DND-41 (cell line): ENCODE measurements at regions not wholly inside any gene's neighbourhood (a gene's known extent, or its start where the extent isn't known, plus 50 kb on each side); places are given as distances from the start of the nearest gene placed in this dataset.

Experiments used
- EZH2 ChIP-seq: IDR thresholded peaks from 3 replicates; pipeline ENCODE4 v1.6.1; 2012; ENCODE audit warnings: borderline replicate concordance, low read depth, mild to moderate bottlenecking, moderate library complexity, low read length, inconsistent platforms; ENCODE audit not compliant: severe bottlenecking
- TF ChIP-seq, protein P1 (sequence below): IDR thresholded peaks from 2 replicates; pipeline ENCODE4 v1.5.1; 2012; ENCODE audit warnings: borderline replicate concordance, low read length, moderate library complexity, mild to moderate bottlenecking; ENCODE audit not compliant: poor library complexity, severe bottlenecking; ENCODE audit errors: extremely low read depth

- no peak for TF ChIP-seq EZH2
- TF ChIP-seq, protein P1, sequence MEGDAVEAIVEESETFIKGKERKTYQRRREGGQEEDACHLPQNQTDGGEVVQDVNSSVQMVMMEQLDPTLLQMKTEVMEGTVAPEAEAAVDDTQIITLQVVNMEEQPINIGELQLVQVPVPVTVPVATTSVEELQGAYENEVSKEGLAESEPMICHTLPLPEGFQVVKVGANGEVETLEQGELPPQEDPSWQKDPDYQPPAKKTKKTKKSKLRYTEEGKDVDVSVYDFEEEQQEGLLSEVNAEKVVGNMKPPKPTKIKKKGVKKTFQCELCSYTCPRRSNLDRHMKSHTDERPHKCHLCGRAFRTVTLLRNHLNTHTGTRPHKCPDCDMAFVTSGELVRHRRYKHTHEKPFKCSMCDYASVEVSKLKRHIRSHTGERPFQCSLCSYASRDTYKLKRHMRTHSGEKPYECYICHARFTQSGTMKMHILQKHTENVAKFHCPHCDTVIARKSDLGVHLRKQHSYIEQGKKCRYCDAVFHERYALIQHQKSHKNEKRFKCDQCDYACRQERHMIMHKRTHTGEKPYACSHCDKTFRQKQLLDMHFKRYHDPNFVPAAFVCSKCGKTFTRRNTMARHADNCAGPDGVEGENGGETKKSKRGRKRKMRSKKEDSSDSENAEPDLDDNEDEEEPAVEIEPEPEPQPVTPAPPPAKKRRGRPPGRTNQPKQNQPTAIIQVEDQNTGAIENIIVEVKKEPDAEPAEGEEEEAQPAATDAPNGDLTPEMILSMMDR: no peak
Measured at GRCh38 chr5:60509519-60509918, 190.4 kb downstream of the DEPDC1B start.
